NB4 (cell line): ENCODE measurements at regions not wholly inside any gene's neighbourhood (a gene's known extent, or its start where the extent isn't known, plus 50 kb on each side); places are given as distances from the start of the nearest gene placed in this dataset.

Experiments
- DNase-seq: peaks from one replicate; pipeline ENCODE4 v3.0.0; 2010; ENCODE audit warnings: low read depth
- H3K4me3 ChIP-seq: one replicate; pipeline ENCODE4 v1.5.1; 2011; ENCODE audit warnings: mild to moderate bottlenecking, low read depth, low read length, moderate library complexity
- MYC ChIP-seq: IDR thresholded peaks from 2 replicates; pipeline ENCODE4 v1.6.1; 2011; ENCODE audit warnings: low read depth, low read length
- POLR2A ChIP-seq: IDR thresholded peaks from 2 replicates; pipeline ENCODE4 v1.6.1; 2011; ENCODE audit warnings: mild to moderate bottlenecking; ENCODE audit not compliant: insufficient read length; ENCODE audit errors: extremely low read depth
- TF ChIP-seq, protein P1 (sequence below): IDR thresholded peaks from 2 replicates; pipeline ENCODE4 v1.6.1; 2011; ENCODE audit warnings: low read depth, low read length
- TF ChIP-seq, protein P2 (sequence below): IDR thresholded peaks from one replicate; pipeline ENCODE4 v1.5.1; 2012; ENCODE audit warnings: low read depth, low read length

DNA sequence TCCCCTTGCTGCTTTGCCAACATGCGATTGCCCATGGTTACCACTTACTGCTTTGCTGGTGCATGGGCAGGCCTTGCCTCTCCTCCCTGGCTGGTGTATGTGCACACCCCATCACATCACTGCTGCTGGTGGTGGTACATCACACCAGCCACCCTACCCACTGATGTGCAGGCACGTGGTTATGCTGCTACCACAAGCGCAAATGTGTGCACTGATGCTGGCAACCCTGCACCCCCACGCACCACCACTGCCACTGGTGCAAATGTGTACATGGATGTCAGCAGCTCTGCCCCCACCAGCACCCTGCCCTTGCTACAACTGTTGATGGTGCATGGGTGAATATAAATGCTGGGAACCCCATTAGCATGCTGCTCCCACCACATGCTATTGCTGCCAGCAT lies 261.7 kb downstream of the AEBP2 start:
- TF ChIP-seq MYC = no peak
- TF ChIP-seq, protein P1, sequence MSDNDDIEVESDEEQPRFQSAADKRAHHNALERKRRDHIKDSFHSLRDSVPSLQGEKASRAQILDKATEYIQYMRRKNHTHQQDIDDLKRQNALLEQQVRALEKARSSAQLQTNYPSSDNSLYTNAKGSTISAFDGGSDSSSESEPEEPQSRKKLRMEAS = no peak
- TF ChIP-seq, protein P2, sequence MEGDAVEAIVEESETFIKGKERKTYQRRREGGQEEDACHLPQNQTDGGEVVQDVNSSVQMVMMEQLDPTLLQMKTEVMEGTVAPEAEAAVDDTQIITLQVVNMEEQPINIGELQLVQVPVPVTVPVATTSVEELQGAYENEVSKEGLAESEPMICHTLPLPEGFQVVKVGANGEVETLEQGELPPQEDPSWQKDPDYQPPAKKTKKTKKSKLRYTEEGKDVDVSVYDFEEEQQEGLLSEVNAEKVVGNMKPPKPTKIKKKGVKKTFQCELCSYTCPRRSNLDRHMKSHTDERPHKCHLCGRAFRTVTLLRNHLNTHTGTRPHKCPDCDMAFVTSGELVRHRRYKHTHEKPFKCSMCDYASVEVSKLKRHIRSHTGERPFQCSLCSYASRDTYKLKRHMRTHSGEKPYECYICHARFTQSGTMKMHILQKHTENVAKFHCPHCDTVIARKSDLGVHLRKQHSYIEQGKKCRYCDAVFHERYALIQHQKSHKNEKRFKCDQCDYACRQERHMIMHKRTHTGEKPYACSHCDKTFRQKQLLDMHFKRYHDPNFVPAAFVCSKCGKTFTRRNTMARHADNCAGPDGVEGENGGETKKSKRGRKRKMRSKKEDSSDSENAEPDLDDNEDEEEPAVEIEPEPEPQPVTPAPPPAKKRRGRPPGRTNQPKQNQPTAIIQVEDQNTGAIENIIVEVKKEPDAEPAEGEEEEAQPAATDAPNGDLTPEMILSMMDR = no peak
- DNase-seq = no peak
- no peak overlapping the region for H3K4me3 ChIP-seq

DNA sequence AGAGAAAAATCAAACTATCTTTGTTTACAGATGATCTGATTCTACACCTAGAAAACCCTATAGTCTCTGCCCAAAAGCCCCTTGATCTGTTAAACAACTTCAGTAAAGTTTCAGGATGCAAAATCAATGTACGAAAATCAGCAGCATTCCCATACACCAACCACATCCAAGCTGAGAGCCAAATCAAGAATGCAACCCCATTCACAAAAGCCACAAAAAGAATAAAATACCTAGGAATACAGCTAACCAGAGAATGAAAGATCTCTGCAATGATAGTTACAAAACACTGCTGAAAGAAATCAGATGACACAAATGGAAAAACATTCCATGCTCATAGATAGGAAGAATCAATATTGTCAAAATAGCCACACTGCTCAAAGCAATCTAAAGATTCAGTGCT lies 265.7 kb downstream of the AEBP2 start:
- TF ChIP-seq, protein P2 = no peak
- TF ChIP-seq POLR2A (no peak), MYC (no peak)
- TF ChIP-seq, protein P1 = no peak
- no peak for DNase-seq
- no peak overlapping the region for H3K4me3 ChIP-seq

DNA sequence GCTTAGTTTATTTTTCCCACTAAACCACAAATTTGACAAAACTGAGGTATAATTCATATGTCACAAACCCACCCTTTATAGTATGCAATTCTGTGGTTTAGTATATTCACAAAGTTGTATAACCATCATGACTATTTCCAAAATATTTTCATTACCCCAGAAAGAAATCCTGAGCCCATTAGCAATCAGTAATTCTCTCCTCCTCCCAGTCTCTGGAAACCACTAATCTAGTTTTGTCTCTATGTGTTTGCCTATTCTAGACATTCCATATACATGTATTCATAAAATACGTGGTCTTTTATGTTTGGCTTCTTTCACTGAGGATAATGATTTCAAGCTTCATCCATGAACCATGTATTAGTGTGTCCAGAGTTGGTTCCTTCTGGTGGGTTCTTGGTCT lies 267.6 kb downstream of the AEBP2 start:
- DNase-seq = no peak
- no peak for TF ChIP-seq POLR2A
- TF ChIP-seq, protein P2 = no peak
- TF ChIP-seq MYC = no peak
- H3K4me3 ChIP-seq = no peak overlapping the region

DNA sequence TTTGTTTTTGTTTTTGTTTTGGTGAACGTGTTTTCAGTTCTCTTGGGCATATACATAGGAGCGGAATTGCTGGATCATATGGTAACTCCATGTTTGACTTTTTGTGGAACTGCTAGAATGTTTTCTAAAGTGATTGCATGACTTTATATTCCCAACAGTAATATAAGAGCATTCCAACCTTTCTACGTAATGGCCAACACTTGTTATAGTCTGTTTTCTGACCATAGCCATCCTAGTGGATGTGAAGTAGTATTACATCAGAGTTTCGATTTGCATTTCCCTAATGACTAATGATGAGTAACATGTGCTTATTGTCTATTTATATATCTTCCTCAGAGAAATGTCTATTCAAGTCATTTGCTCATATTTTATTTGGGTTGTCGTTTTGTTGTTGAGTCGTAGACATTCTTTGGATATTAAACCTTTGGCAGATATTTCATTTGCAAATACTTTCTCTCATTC lies 268.7 kb downstream of the AEBP2 start:
- DNase-seq = peak; percentile 46
- no peak overlapping the region for H3K4me3 ChIP-seq
- TF ChIP-seq, protein P2 = peak; percentile 5
- TF ChIP-seq POLR2A = no peak
- TF ChIP-seq, protein P1 = no peak
- no peak for TF ChIP-seq MYC

DNA sequence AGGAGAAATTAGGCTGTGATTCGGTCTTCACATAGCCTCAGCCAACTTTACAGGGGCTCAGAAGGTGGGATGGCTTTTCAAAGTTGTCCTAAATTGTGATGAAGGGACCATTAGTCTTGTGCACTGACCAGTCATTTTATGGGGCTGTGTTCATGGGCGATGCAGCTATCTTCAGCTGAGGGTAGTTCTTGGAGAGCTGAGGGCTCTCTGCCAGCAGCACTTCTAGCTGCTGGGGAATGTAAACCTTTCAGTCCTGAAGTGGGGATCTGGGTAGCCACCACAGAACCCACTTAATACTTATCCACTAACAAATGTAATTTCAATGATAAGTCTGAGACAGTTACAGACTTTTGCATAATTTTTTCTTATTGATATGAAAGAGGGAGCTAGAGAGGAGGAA lies 270.6 kb downstream of the AEBP2 start:
- TF ChIP-seq MYC = no peak
- TF ChIP-seq, protein P2 = no peak
- TF ChIP-seq, protein P1 = no peak
- no peak for TF ChIP-seq POLR2A
- no peak for DNase-seq
- no peak overlapping the region for H3K4me3 ChIP-seq
